IPS-15b (cell line): ENCODE measurements at regions not wholly inside any gene's neighbourhood (a gene's known extent, or its start where the extent isn't known, plus 50 kb on each side); places are given as distances from the start of the nearest gene placed in this dataset.

Experiments used
- H3K27me3 ChIP-seq: one replicate; pipeline ENCODE4 v1.6.1; 2013; ENCODE audit warnings: low read length; ENCODE audit not compliant: control insufficient read depth, insufficient read depth
- H3K36me3 ChIP-seq: one replicate; pipeline ENCODE4 v1.6.1; 2013; ENCODE audit warnings: low read length; ENCODE audit not compliant: control insufficient read depth, insufficient read depth
- H3K4me1 ChIP-seq: one replicate; pipeline ENCODE4 v1.6.1; 2013; ENCODE audit warnings: mild to moderate bottlenecking, low read length; ENCODE audit not compliant: control insufficient read depth, insufficient read depth
- H3K4me3 ChIP-seq: one replicate; pipeline ENCODE4 v1.5.1; 2013; ENCODE audit warnings: low read depth, low read length
- H3K9ac ChIP-seq: one replicate; pipeline ENCODE4 v1.6.1; 2013; ENCODE audit warnings: low read depth, mild to moderate bottlenecking, low read length
- H3K9me3 ChIP-seq: one replicate; pipeline ENCODE4 v1.6.1; 2013; ENCODE audit warnings: mild to moderate bottlenecking, low read length; ENCODE audit not compliant: control insufficient read depth, insufficient read depth

- Histone ChIP-seq H3K27me3 (no peaks in the 10 kb centered on the region), H3K9ac (no peak overlapping the region), H3K4me3 (no peak overlapping the region), H3K4me1 (peaks cover 22% of the 10 kb centered on the region), H3K9me3 (no peaks in the 10 kb centered on the region), H3K36me3 (no peaks in the 10 kb centered on the region)
Observed at GRCh38 chr6:9455864-9456658, 958.8 kb downstream of the TFAP2A start.

- no peak overlapping the region for H3K4me3 ChIP-seq
- no peaks in the 10 kb centered on the region for H3K4me1 ChIP-seq
- H3K27me3 ChIP-seq = no peaks in the 10 kb centered on the region
- peaks cover 4% of the 10 kb centered on the region for H3K9me3 ChIP-seq
- no peaks in the 10 kb centered on the region for H3K36me3 ChIP-seq
- H3K9ac ChIP-seq = no peak overlapping the region
Observed at GRCh38 chr6:9439621-9440330, 975.1 kb downstream of the TFAP2A start.

GRCh38 chr6:9437836-9438235 is 977.0 kb downstream of the TFAP2A start:
- Histone ChIP-seq H3K4me3 (no peak overlapping the region), H3K9me3 (no peaks in the 10 kb centered on the region), H3K4me1 (no peaks in the 10 kb centered on the region), H3K9ac (no peak overlapping the region), H3K27me3 (no peaks in the 10 kb centered on the region), H3K36me3 (no peaks in the 10 kb centered on the region)

- Histone ChIP-seq H3K4me3 (no peak overlapping the region), H3K9me3 (no peaks in the 10 kb centered on the region), H3K36me3 (no peaks in the 10 kb centered on the region), H3K4me1 (no peaks in the 10 kb centered on the region), H3K27me3 (no peaks in the 10 kb centered on the region), H3K9ac (no peak overlapping the region)
Observed at GRCh38 chr6:9435281-9435680, 979.6 kb downstream of the TFAP2A start.

- H3K4me3 ChIP-seq = no peak overlapping the region
- no peaks in the 10 kb centered on the region for H3K4me1 ChIP-seq
- H3K9ac ChIP-seq = no peak overlapping the region
- H3K9me3 ChIP-seq = no peaks in the 10 kb centered on the region
- no peaks in the 10 kb centered on the region for H3K36me3 ChIP-seq
- H3K27me3 ChIP-seq = no peaks in the 10 kb centered on the region
Observed at GRCh38 chr6:9431945-9432344, 982.9 kb downstream of the TFAP2A start.

GRCh38 chr6:9428421-9429172 is 986.3 kb downstream of the TFAP2A start:
- H3K4me3 ChIP-seq = no peak overlapping the region
- H3K27me3 ChIP-seq = no peaks in the 10 kb centered on the region
- no peaks in the 10 kb centered on the region for H3K36me3 ChIP-seq
- H3K9ac ChIP-seq = no peak overlapping the region
- no peaks in the 10 kb centered on the region for H3K9me3 ChIP-seq
- H3K4me1 ChIP-seq = no peaks in the 10 kb centered on the region

GRCh38 chr6:9422138-9422537 is 986.8 kb upstream of the SLC35B3 start:
- Histone ChIP-seq H3K9ac (no peak overlapping the region), H3K4me3 (no peak overlapping the region), H3K9me3 (no peaks in the 10 kb centered on the region), H3K27me3 (no peaks in the 10 kb centered on the region), H3K36me3 (no peaks in the 10 kb centered on the region), H3K4me1 (no peaks in the 10 kb centered on the region)

GRCh38 chr6:9420316-9421015 is 985.1 kb upstream of the SLC35B3 start:
- Histone ChIP-seq H3K9ac (no peak overlapping the region), H3K4me1 (no peaks in the 10 kb centered on the region), H3K36me3 (no peaks in the 10 kb centered on the region), H3K27me3 (no peaks in the 10 kb centered on the region), H3K9me3 (no peaks in the 10 kb centered on the region), H3K4me3 (no peak overlapping the region)

GRCh38 chr6:9417400-9417799 is 982.1 kb upstream of the SLC35B3 start:
- Histone ChIP-seq H3K9me3 (no peaks in the 10 kb centered on the region), H3K9ac (no peak overlapping the region), H3K27me3 (no peaks in the 10 kb centered on the region), H3K4me3 (no peak overlapping the region), H3K4me1 (no peaks in the 10 kb centered on the region), H3K36me3 (no peaks in the 10 kb centered on the region)

- no peak overlapping the region for H3K9ac ChIP-seq
- H3K4me1 ChIP-seq = no peaks in the 10 kb centered on the region
- no peaks in the 10 kb centered on the region for H3K27me3 ChIP-seq
- no peaks in the 10 kb centered on the region for H3K36me3 ChIP-seq
- H3K4me3 ChIP-seq = no peak overlapping the region
- no peaks in the 10 kb centered on the region for H3K9me3 ChIP-seq
Observed at GRCh38 chr6:9412951-9413559, 977.7 kb upstream of the SLC35B3 start.

- no peak overlapping the region for H3K9ac ChIP-seq
- no peaks in the 10 kb centered on the region for H3K36me3 ChIP-seq
- peaks cover 8% of the 10 kb centered on the region for H3K27me3 ChIP-seq
Observed at GRCh38 chr6:9409126-9409525, 973.8 kb upstream of the SLC35B3 start.

More at GRCh38 chr6:9409126-9409525, 973.8 kb upstream of the SLC35B3 start:
- no peaks in the 10 kb centered on the region for H3K9me3 ChIP-seq
- H3K4me1 ChIP-seq = no peaks in the 10 kb centered on the region
- H3K4me3 ChIP-seq = no peak overlapping the region
